Activated CD4-positive, alpha-beta memory T cell treated with anti-CD3 and anti-CD28 coated beads, Interleukin-2, amount 10 ng/mL, durations not matched to agents 7 days and 5 days (primary cell): ENCODE measurements at regions not wholly inside any gene's neighbourhood (a gene's known extent, or its start where the extent isn't known, plus 50 kb on each side); places are given as distances from the start of the nearest gene placed in this dataset.
"Not testable (repeated sequence)": the region's sequence is repeated elsewhere in the genome, so short reads cannot be mapped to it uniquely, and the experiment has no call there.

ENCODE experiments used
- CTCF ChIA-PET: fragments of 350-600 bp; sonication (Branson Sonifier 250); formaldehyde crosslinking; loops from one replicate; lab custom pipeline; 2021; ENCODE audit warnings: antibody characterized with exemption, inconsistent platforms; lab: Charles Lee
- POLR2A ChIA-PET: fragments of 350-600 bp; sonication (Branson Sonifier 250); formaldehyde crosslinking; loops from one replicate; lab custom pipeline; 2021; ENCODE audit warnings: antibody characterized with exemption; lab: Charles Lee
- DNase-seq: peaks from one replicate; pipeline ENCODE4 v3.0.0-alpha.2; 2020
- H3K27ac Mint-ChIP-seq: one replicate; pipeline ENCODE4 v1.8.0; 2021; ENCODE audit warnings: mild to moderate bottlenecking, mixed read lengths
- H3K27me3 Mint-ChIP-seq: one replicate; pipeline ENCODE4 v1.8.0; 2021; ENCODE audit warnings: mixed read lengths
- H3K36me3 Mint-ChIP-seq: one replicate; pipeline ENCODE4 v1.8.0; 2021; ENCODE audit warnings: low read depth, mixed read lengths
- H3K4me1 Mint-ChIP-seq: one replicate; pipeline ENCODE4 v1.8.0; 2021; ENCODE audit warnings: mixed read lengths
- H3K4me3 Mint-ChIP-seq: one replicate; pipeline ENCODE4 v1.8.0; 2021; ENCODE audit warnings: mild to moderate bottlenecking, mixed read lengths
- H3K9me3 Mint-ChIP-seq: one replicate; pipeline ENCODE4 v1.8.0; 2021; ENCODE audit warnings: mixed read lengths

DNA sequence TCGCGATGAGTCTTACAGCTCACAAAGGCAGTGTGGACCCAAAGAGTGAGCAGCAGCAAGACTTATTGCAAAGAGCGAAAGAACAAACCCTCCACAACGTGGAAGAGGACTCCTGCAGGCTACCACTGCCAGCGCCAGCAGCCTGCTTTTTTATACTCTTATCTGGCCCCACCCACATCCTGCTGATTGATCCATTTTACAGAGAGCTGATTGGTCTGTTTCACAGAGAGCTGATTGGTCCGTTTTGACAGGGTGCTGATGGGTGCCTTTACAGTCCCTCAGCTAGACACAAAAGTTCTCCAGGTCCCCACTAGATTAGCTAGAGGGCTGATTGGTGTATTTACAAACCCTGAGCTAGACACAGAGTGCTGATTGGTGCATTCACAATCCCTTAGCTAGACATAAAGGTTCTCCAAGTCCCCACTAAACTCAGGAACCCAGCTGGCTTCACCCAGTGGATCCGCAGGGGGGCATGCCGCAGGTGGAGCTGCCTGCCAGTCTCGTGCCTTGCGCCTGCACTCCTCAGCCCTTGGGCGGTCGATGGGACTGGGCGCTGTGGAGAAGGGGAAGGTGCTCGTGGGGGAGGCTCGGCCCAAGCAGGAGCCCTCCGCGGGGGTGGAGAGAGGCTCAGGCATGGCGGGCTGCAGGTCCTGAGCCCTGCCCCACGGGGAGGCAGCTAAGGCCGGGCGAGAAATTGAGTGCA lies 75.7 kb downstream of the QDPR start:
- H3K9me3 Mint-ChIP-seq, H3K4me1 Mint-ChIP-seq, H3K27ac Mint-ChIP-seq, DNase-seq, CTCF ChIA-PET, H3K36me3 Mint-ChIP-seq, H3K27me3 Mint-ChIP-seq, POLR2A ChIA-PET, H3K4me3 Mint-ChIP-seq: not testable (repeated sequence)

DNA sequence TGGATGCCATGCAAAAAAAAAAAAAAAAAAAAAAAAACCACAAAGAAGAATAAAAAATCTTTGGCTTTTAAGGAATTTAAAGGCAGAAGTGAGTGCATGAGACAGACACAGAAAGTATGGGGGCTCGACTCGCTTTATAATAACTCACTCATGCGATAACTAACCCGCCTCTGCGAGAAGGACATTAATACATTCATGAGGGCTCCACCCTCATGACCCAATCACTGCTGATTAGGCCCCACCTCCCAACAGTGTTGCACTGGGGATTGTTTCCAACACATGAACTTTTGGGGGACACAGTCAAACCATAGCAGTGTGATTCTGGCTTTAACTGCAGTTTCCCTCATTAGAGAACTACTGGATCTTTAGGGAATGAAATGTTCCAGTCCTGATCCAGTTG lies 78.1 kb downstream of the QDPR start:
- Mint-ChIP-seq H3K27ac (no peak overlapping the region), H3K36me3 (no peaks in the 10 kb centered on the region), H3K4me3 (no peak overlapping the region), H3K4me1 (no peaks in the 10 kb centered on the region), H3K27me3 (peaks cover 2% of the 10 kb centered on the region), H3K9me3 (no peaks in the 10 kb centered on the region)
- no peak for DNase-seq
- CTCF ChIA-PET: no interaction called here
- POLR2A ChIA-PET: no interaction called here

DNA sequence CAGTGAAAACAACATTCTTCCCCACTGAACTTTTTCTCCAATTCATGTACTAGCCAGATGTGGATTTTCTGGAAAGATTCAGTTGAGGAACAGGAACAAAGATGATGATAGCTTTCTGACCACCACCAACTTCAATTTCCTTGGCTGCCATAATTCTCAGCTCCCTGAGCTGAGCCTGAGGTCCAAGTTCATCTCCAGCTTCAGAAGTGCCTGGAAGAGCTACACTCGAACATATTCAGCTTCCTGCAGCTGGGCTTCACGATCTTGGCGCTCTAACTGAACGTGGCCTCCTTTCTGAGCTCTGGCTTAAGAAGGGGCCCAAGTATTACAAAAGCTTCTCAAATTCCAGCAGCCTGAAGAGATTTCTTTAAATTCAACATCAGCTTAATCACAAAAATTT lies 83.9 kb downstream of the QDPR start:
- Mint-ChIP-seq H3K36me3 (no peaks in the 10 kb centered on the region), H3K4me3 (no peak overlapping the region), H3K27ac (no peak overlapping the region), H3K4me1 (no peaks in the 10 kb centered on the region), H3K9me3 (no peaks in the 10 kb centered on the region), H3K27me3 (peaks cover 6% of the 10 kb centered on the region)
- POLR2A ChIA-PET: no interaction called here
- DNase-seq: no peak
- CTCF ChIA-PET: interaction anchor here (1.1 to 1.2 kb wide), 2 partner anchors 27 to 209 kb away, joined by 3 read pairs; no protein-coding TSS in a partner anchor

DNA sequence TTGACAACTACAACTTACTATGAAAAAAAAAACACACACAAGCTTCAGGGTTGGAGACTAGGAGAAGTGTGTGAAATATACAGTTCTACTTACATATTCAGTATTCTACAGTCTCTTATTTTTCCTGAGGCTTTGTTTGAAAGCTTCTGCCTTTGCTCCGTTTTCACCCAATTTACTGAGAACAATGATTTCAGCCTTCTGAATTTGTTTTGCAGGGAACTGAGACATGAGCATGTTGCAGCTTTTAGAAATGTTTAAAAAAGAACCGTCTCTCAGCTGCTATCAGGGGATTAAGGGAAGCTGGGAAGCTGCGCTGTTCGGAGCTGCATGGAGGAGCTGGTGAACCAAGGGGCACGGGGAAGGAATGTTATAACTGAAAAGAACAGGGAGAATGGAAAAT lies 85.7 kb downstream of the QDPR start:
- CTCF ChIA-PET: interaction anchor here (1.9 kb wide), 1 partner anchor 21 kb away, joined by 5 read pairs; no protein-coding TSS in a partner anchor
- no peak for DNase-seq
- Mint-ChIP-seq H3K27ac (no peak overlapping the region), H3K36me3 (no peaks in the 10 kb centered on the region), H3K4me1 (no peaks in the 10 kb centered on the region), H3K27me3 (peaks cover 5% of the 10 kb centered on the region), H3K9me3 (no peaks in the 10 kb centered on the region), H3K4me3 (no peak overlapping the region)
- POLR2A ChIA-PET: no interaction called here

DNA sequence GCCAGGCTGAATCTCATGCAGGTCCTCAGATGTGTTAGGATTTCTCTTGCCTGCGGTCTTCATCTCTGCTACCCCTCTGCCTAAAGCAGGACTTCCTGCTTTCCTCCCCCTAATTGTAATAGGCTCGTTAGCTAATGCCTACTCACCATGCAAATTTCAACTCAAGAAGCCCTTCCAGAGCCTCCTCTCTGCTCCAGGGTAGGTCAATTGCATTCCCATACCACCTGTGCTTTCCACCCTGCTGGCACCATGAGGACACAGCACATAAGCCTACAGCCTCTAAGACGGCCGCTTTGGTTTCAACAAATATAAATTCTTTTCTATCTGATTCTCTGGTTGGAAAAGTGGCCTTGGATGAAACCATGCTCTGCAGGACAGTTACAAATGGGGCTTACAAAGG lies 93.9 kb downstream of the QDPR start:
- Mint-ChIP-seq H3K4me3 (no peak overlapping the region), H3K9me3 (peaks cover 3% of the 10 kb centered on the region), H3K4me1 (no peaks in the 10 kb centered on the region), H3K36me3 (no peaks in the 10 kb centered on the region), H3K27me3 (peaks cover 10% of the 10 kb centered on the region), H3K27ac (no peak overlapping the region)
- DNase-seq: no peak
- POLR2A ChIA-PET: no interaction called here
- CTCF ChIA-PET: no interaction called here

DNA sequence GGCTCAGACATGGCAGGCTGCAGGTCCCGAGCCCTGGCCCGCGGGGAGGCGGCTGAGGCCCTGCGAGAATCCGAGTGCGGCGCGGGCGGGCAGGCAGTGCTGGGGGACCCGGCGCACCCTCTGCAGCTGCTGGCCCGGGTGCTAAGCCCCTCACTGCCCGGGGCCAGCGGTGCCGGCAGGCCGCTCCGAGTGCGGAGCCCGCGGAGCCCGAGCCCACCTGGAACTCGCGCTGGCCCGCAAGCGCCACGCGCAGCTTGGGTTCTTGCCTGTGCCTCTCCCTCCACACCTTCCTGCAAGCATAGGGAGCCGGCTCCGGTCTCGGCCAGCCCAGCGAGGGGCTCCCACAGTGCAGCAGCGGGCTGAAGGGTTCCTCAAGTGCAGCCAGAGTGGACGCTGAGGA lies 97.5 kb downstream of the QDPR start:
- H3K27ac Mint-ChIP-seq: no peak overlapping the region
- DNase-seq: no peak
- H3K4me3 Mint-ChIP-seq: no peak overlapping the region
- POLR2A ChIA-PET: no interaction called here
- H3K36me3 Mint-ChIP-seq: no peaks in the 10 kb centered on the region
- CTCF ChIA-PET: no interaction called here
- peaks cover 7% of the 10 kb centered on the region for H3K27me3 Mint-ChIP-seq
- H3K9me3 Mint-ChIP-seq: peaks cover 3% of the 10 kb centered on the region
- H3K4me1 Mint-ChIP-seq: no peaks in the 10 kb centered on the region

DNA sequence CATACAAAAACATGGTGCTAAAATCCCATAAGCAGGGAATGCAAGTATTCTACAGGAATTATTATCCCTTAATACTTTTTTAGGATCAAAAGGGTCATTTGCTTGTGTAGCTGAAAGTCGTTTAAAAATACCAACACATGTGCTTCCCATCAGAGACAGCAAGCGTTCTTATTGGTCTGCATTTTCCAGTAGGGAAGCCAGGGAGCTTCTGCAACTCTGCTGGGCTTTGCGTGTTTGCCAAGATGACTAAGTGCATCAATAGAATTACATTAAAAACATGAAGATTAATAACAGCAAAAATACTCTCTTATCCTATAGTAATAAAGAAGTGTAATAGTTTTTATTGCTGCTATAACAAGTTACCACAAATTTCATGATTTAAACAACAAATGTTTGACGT lies 111.2 kb downstream of the QDPR start:
- Mint-ChIP-seq H3K4me3 (no peak overlapping the region), H3K27me3 (peaks cover 3% of the 10 kb centered on the region), H3K4me1 (no peaks in the 10 kb centered on the region), H3K9me3 (no peaks in the 10 kb centered on the region), H3K27ac (no peak overlapping the region), H3K36me3 (no peaks in the 10 kb centered on the region)
- no peak for DNase-seq
- ChIA-PET POLR2A (no interaction called here), CTCF (no interaction called here)

DNA sequence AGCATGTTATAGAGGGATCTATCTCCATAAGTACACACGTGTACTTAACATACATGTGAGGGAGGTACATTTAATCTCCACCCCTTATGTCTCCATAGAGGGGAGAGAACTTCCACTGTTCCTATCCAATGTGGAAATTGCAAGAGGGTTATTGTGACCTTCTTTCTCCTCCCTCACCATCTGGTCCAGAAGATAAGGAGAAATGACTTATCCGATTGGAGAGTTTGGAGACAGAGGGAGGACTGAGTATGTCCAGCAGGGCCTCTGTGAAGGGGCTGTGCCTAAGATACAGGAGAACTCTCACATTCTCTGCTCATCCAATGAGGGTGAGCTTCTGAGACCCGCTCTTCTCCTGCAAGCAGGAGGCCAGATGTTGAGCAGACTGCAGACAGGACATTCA lies 113.1 kb downstream of the QDPR start:
- H3K27me3 Mint-ChIP-seq: peaks cover 3% of the 10 kb centered on the region
- no peaks in the 10 kb centered on the region for H3K4me1 Mint-ChIP-seq
- POLR2A ChIA-PET: no interaction called here
- H3K27ac Mint-ChIP-seq: no peak overlapping the region
- H3K9me3 Mint-ChIP-seq: no peaks in the 10 kb centered on the region
- H3K36me3 Mint-ChIP-seq: no peaks in the 10 kb centered on the region
- CTCF ChIA-PET: no interaction called here
- H3K4me3 Mint-ChIP-seq: no peak overlapping the region
- DNase-seq: no peak

DNA sequence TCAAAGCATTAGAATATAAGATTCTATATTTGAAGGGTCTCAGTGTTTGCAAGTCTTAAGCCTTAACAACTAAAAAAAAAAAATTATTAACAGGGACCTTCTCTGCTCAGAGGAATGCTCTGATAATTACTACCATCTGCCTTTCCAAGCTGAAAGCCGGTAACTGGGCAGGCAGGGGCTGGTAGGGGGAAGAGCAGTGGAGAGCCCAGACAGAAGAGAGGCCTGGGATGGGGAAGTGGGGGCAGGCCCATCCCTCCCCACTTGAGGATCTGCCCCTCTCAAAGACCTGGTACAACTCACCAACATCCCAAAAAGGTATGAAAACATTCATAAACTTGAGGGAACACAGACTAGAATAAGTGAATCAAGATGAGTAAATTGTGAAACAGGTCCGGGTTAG lies 113.9 kb downstream of the QDPR start:
- Mint-ChIP-seq H3K9me3 (no peaks in the 10 kb centered on the region), H3K4me1 (no peaks in the 10 kb centered on the region), H3K4me3 (no peak overlapping the region), H3K27ac (no peak overlapping the region), H3K36me3 (no peaks in the 10 kb centered on the region), H3K27me3 (peaks cover 3% of the 10 kb centered on the region)
- no peak for DNase-seq
- CTCF ChIA-PET: no interaction called here
- POLR2A ChIA-PET: no interaction called here

DNA sequence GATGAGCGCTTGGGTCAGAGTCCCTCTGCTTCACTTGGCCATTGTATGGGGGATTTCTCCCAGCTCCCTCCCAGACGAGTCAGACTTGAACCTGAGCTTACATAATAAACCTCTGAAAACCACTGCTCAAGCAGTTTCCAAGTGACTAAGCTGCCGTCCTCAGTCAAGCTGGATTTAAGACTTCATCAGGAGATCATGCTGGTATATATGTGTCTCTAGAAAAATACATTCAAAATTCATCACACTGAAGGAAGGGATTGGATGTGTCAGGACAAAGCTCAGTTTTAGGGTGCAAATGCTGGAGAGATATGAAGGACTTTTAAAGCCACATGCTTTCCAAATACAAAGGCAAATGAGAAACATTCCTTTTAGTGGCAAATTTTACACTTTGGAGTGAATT lies 114.3 kb downstream of the QDPR start:
- Mint-ChIP-seq H3K9me3 (no peaks in the 10 kb centered on the region), H3K27ac (no peak overlapping the region), H3K4me3 (no peak overlapping the region), H3K27me3 (no peaks in the 10 kb centered on the region), H3K36me3 (no peaks in the 10 kb centered on the region), H3K4me1 (no peaks in the 10 kb centered on the region)
- ChIA-PET POLR2A (no interaction called here), CTCF (interaction anchor here (1.3 kb wide), 1 partner anchor 75 kb away, joined by 3 read pairs; no protein-coding TSS in a partner anchor)
- DNase-seq: no peak

DNA sequence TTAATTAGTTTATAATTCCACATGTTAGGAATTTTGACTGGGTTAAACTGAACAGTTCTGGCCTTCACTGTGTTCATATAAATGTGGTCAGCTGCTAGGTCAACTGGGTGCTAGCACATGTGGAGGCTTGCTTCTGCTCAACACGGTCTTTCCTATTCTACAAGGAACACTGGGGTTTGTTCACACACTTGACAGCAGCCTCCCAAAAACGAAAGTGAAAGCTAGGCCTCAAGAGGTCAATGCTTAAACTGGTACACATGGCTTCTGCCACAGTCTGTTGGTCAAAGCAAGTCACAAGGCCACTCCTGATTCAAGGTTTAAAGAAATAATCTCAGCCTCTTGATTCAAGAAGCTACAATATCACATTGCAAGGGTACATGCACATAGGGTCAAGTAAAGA lies 126.5 kb downstream of the QDPR start:
- Mint-ChIP-seq H3K4me3 (no peak overlapping the region), H3K27me3 (no peaks in the 10 kb centered on the region), H3K9me3 (peaks cover 2% of the 10 kb centered on the region), H3K36me3 (no peaks in the 10 kb centered on the region), H3K4me1 (peaks cover 10% of the 10 kb centered on the region), H3K27ac (no peak overlapping the region)
- CTCF ChIA-PET: interaction anchor here (0.9 kb wide), 1 partner anchor 87 kb away, joined by 3 read pairs; no protein-coding TSS in a partner anchor
- POLR2A ChIA-PET: no interaction called here
- DNase-seq: peak; percentile 18

DNA sequence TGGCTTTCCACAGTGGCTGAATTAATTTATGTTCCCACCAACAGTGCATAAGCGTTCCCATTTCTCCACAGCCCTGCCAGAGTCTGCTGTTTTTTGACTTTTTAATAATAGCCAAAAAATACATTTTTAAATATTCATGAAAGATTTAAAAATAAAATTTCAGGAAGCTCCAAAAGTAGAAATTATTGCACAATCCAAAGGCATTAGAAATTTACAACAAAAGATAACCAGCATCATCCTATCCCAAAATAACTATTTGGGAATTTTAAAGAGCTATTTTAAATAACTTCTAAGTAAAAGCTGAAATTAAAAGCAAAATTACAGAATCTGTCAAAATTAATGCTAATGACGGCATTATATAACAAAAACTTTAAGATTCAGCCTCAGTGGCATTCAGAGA lies 131.5 kb downstream of the QDPR start:
- ChIA-PET CTCF (interaction anchor here (0.7 to 0.8 kb wide), 2 partner anchors 19 to 92 kb away, joined by 3 read pairs; no protein-coding TSS in a partner anchor), POLR2A (no interaction called here)
- Mint-ChIP-seq H3K4me3 (no peak overlapping the region), H3K27me3 (no peaks in the 10 kb centered on the region), H3K9me3 (no peaks in the 10 kb centered on the region), H3K4me1 (peaks cover 2% of the 10 kb centered on the region), H3K36me3 (no peaks in the 10 kb centered on the region), H3K27ac (no peak overlapping the region)
- DNase-seq: no peak

DNA sequence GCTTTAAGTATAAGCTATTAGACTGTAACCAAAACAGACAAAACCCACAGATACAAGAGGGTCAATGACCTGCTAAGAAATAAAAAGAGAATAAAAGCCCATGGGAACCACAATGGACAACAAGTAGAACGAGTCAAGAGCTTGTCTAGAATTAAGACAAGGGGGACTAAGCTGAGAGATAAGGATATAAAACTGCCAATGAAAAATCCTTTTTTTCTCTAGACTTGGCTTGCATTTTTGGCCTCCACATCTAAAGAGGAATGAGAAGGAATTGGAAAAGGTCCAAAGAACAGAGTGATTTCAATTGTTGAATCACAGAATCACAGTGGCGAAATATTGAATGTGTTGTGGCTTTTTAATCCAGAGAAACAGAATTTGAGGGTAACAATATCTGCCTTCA lies 135.7 kb downstream of the QDPR start:
- Mint-ChIP-seq H3K36me3 (no peaks in the 10 kb centered on the region), H3K4me1 (no peaks in the 10 kb centered on the region), H3K9me3 (no peaks in the 10 kb centered on the region), H3K27ac (no peak overlapping the region), H3K4me3 (no peak overlapping the region), H3K27me3 (peaks cover 2% of the 10 kb centered on the region)
- ChIA-PET POLR2A (interaction anchor here (1.6 kb wide), 1 partner anchor 11 kb away, joined by 3 read pairs; no protein-coding TSS in a partner anchor), CTCF (interaction anchor here (1.2 kb wide), 1 partner anchor 30 kb away, joined by 3 read pairs; no protein-coding TSS in a partner anchor)
- DNase-seq: no peak

DNA sequence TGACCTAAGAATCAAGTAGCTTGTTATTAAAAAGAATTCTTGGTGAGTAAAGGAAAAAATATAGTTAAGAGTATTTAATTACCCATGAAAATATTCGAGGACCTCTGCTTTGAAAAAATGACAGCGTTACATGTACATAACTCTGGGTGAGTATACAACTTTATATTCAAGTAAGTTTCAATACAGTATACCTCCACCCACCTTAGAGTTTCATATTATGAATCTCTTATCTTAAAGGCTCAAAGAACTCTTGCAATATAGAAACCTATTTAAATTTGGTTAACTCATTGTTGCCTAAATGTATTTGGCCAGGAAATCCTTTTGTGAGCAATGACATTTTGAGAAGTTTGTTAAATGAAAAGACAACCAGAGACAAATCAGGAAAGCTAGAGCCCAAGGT lies 138.2 kb downstream of the QDPR start:
- no peaks in the 10 kb centered on the region for H3K9me3 Mint-ChIP-seq
- no peak for DNase-seq
- ChIA-PET CTCF (interaction anchor here (1.0 kb wide), 1 partner anchor 74 kb away, joined by 3 read pairs; no protein-coding TSS in a partner anchor), POLR2A (no interaction called here)
- H3K27me3 Mint-ChIP-seq: peaks cover 2% of the 10 kb centered on the region
- no peaks in the 10 kb centered on the region for H3K4me1 Mint-ChIP-seq
- H3K36me3 Mint-ChIP-seq: no peaks in the 10 kb centered on the region
- H3K4me3 Mint-ChIP-seq: no peak overlapping the region
- H3K27ac Mint-ChIP-seq: no peak overlapping the region
